Uterus (tissue), 2 donors: ENCODE measurements at regions not wholly inside any gene's neighbourhood (a gene's known extent, or its start where the extent isn't known, plus 50 kb on each side); places are given as distances from the start of the nearest gene placed in this dataset.

Experiments
- CTCF ChIP-seq, 4 experiments: fragments of 200-600 bp in 2 of 4; fragments of 450-650 bp in 2 of 4; sonication (generic) in 2 of 4; IDR thresholded peaks; one replicate each; pipeline ENCODE4 v1.5.1; 2016 to 2019; ENCODE audit warnings: antibody characterized with exemption in 4 of 4, mild to moderate bottlenecking in 2 of 4, moderate library complexity in 1 of 4
- POLR2A ChIP-seq, 2 donors: fragments of 450-650 bp; IDR thresholded peaks; one replicate each; pipeline ENCODE4 v1.6.1; 2016; ENCODE audit warnings: antibody characterized with exemption in 2 of 2, mild to moderate bottlenecking in 1 of 2, moderate library complexity in 1 of 2

- TF ChIP-seq POLR2A (IDR thresholded peaks at IDR 0.05): no peak
- TF ChIP-seq CTCF (IDR thresholded peaks at IDR 0.05): no peak
Measured at GRCh38 chr7:52842202-52842900, 193.1 kb upstream of the POM121L12 start.
